HEK293T (cell line): ENCODE measurements at regions not wholly inside any gene's neighbourhood (a gene's known extent, or its start where the extent isn't known, plus 50 kb on each side); places are given as distances from the start of the nearest gene placed in this dataset.

Experiments used
- ELF4 ChIP-seq: fragments of 450-650 bp; IDR thresholded peaks from 2 replicates; pipeline ENCODE4 v1.6.1; 2017; ENCODE audit warnings: antibody characterized with exemption
- FOXK2 ChIP-seq: fragments of 450-650 bp; IDR thresholded peaks from 2 replicates; pipeline ENCODE4 v1.6.1; 2016; ENCODE audit warnings: mild to moderate bottlenecking
- SUZ12 ChIP-seq: fragments of 450-650 bp; IDR thresholded peaks from 2 replicates; pipeline ENCODE4 v1.6.1; 2016; ENCODE audit warnings: mild to moderate bottlenecking

DNA sequence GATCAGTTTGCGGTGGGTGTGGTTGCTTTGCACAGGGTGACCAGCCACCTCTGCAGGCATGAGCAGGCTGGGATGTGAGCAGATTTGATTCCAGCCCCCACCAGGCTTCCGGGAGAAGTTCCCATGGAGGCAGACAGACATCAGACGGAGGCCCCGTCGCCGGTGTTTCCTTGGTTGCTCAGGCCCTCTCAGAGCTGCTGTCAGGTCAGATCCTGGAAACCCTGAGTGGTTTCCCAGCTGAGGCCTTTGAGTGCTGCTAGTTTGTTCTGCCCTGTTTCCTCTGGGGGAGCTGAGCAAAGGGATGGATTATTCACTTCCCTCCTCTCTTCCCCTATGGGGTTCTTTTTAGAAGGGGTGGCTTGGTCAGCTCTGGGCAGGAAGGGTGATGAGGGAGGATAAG lies 62.2 kb downstream of the FAM241B start:
- TF ChIP-seq FOXK2 (no peak), ELF4 (no peak), SUZ12 (no peak)
